GM12891 (cell line): ENCODE measurements at regions not wholly inside any gene's neighbourhood (a gene's known extent, or its start where the extent isn't known, plus 50 kb on each side); places are given as distances from the start of the nearest gene placed in this dataset.

ENCODE experiments used
- DNase-seq: peaks from one replicate; pipeline ENCODE4 v3.0.0; 2011; ENCODE audit warnings: low spot score; ENCODE audit not compliant: insufficient read length
- FAIRE-seq: peaks from 2 replicates; lab custom pipeline; 2011; peaks lifted over from hg19 to GRCh38; lab: Jason Lieb, UNC
- PAX5 ChIP-seq: IDR thresholded peaks from 2 replicates; pipeline ENCODE4 v1.6.1; 2011; ENCODE audit warnings: low read length, moderate library complexity, mild to moderate bottlenecking; ENCODE audit not compliant: insufficient read depth, severe bottlenecking
- POLR2A ChIP-seq: IDR thresholded peaks from 2 replicates; pipeline ENCODE4 v1.6.1; 2011; ENCODE audit warnings: low read depth, low read length, control low read depth
- POLR2AphosphoS5 ChIP-seq: IDR thresholded peaks from 2 replicates; pipeline ENCODE4 v1.6.1; 2011; ENCODE audit warnings: low read depth, low read length, control low read depth
- POU2F2 ChIP-seq: IDR thresholded peaks from 2 replicates; pipeline ENCODE4 v1.6.1; 2011; ENCODE audit warnings: low read depth, mild to moderate bottlenecking, control low read depth, low read length, moderate library complexity
- SPI1 ChIP-seq: IDR thresholded peaks from 2 replicates; pipeline ENCODE4 v1.6.1; 2011; ENCODE audit warnings: low read depth, low read length, control low read depth
- TAF1 ChIP-seq: IDR thresholded peaks from 2 replicates; pipeline ENCODE4 v1.6.1; 2011; ENCODE audit warnings: low read depth, low read length, control low read depth

- DNase-seq (no peak), FAIRE-seq (no peak)
- TF ChIP-seq SPI1 (no peak), POU2F2 (no peak), TAF1 (no peak), PAX5 (no peak)
Observed at GRCh38 chr7:112701456-112701855, 88.7 kb downstream of the TMEM168 start.

GRCh38 chr7:112707655-112708054 is 82.5 kb downstream of the TMEM168 start:
- no peak for TF ChIP-seq POLR2A
- TF ChIP-seq POU2F2 = no peak
- TF ChIP-seq PAX5 = no peak
- no peak for TF ChIP-seq POLR2AphosphoS5
- TF ChIP-seq TAF1 = no peak
- no peak for TF ChIP-seq SPI1
- DNase-seq (no peak), FAIRE-seq (no peak)

- FAIRE-seq = no peak
- DNase-seq = no peak
- no peak for TF ChIP-seq SPI1
- no peak for TF ChIP-seq PAX5
- TF ChIP-seq POU2F2 = no peak
- no peak for TF ChIP-seq POLR2A
- TF ChIP-seq TAF1 = no peak
- no peak for TF ChIP-seq POLR2AphosphoS5
Observed at GRCh38 chr7:112708236-112708635, 82.0 kb downstream of the TMEM168 start.
